Hematopoietic multipotent progenitor cell (in vitro differentiated cells): ENCODE measurements at regions not wholly inside any gene's neighbourhood (a gene's known extent, or its start where the extent isn't known, plus 50 kb on each side); places are given as distances from the start of the nearest gene placed in this dataset.

Source experiments
- DNase-seq, 3 donors: peaks; one replicate each; pipeline ENCODE4 v3.0.0-alpha.2; 2011 to 2015; ENCODE audit warnings: low read depth in 2 of 3, low spot score in 2 of 3

- DNase-seq, result no peak
Observed at GRCh38 chr3:164477403-164477802, 600.9 kb downstream of the SI start.

- no peak for DNase-seq
Observed at GRCh38 chr3:164476631-164477030, 601.7 kb downstream of the SI start.

DNA sequence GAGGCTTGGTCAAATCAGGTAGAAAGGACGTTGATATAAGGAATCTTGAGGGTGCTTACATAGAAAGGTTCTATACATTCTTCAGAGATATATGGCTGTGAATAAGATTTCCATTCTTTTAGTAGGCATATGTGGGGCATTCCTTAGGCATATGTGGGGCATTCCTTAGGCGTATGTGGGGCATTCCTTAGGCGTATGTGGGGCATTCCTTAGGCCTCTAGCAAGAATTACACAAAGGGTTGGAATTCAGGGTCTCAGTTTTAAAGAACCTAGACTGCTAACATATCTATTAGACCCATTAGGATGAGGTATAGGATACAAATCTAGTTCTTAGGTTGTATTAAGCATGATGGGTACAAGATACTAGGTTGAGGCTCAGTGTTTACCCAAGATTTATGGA, 607.8 kb downstream of the SI start:
- DNase-seq, result no peak

DNA sequence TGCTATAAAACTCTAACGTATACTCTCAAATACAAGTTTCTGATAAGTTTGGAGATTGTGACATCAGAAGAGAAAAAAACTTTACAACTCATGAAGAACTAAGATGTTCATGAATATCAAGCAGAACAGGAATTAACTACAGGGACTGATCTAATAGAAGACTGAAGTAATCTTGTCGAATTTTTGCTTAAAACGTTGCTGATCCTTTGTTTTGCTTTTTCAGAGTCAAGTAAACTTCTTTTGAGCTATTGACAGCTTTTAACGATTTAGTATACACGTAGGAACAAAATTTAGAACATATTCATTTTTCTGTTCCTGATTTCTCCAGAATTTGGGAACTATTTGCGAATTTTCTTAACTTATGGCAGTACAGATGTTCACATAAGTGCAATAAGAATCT, 610.2 kb downstream of the SI start:
- DNase-seq, result no peak

DNA sequence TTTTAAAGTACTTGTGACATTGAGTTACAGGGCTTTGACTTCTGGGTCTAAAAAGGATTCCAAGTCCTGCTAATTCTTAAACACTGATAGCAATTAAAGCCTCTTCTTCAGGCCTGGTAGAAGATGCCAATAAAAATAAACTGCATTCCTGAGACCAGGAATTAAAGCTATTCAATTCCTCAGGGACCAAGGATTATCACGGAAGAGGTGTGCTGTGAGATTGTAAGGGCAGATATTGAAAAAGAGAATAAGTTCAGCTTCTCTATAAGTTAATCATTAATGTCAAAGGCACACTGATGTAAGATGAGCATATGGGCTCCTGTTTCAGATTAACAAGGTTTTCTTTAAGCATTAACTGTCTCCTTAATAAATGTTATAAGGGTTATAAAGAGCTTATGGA, 611.3 kb downstream of the SI start:
- DNase-seq, result no peak

- no peak for DNase-seq
Observed at GRCh38 chr3:164465172-164465571, 613.1 kb downstream of the SI start.

DNA sequence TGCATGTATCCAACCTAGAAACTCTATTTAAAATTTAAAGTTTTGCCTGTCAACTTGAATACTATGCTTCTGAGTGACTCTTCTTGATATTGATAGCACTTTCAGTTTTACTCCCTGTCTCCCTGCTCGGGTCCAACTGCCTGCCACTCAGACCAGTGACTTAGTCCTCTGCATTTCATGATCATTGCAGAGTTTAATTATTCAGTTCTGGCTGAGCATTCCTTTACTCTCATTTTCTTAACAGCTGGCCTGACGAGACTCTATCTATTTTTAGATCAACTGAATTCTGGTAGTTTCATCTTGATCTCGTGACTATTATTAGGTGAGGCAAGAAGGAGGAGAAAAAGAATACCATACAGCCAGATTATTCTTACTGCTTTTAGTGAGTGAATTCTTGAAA, 617.4 kb downstream of the SI start:
- no peak for DNase-seq

GRCh38 chr3:164459521-164460151, 618.7 kb downstream of the SI start:
- DNase-seq, result no peak

- no peak for DNase-seq
Observed at GRCh38 chr3:164458986-164459385, 619.3 kb downstream of the SI start.

- no peak for DNase-seq
Observed at GRCh38 chr3:164453714-164454113, 624.6 kb downstream of the SI start.

- no peak for DNase-seq
Observed at GRCh38 chr3:164452707-164453106, 625.6 kb downstream of the SI start.

- no peak for DNase-seq
Observed at GRCh38 chr3:164451072-164451910, 627.0 kb downstream of the SI start.

- DNase-seq, result no peak
Observed at GRCh38 chr3:164450276-164450905, 627.9 kb downstream of the SI start.

GRCh38 chr3:164419220-164419619, 659.1 kb downstream of the SI start:
- no peak for DNase-seq

DNA sequence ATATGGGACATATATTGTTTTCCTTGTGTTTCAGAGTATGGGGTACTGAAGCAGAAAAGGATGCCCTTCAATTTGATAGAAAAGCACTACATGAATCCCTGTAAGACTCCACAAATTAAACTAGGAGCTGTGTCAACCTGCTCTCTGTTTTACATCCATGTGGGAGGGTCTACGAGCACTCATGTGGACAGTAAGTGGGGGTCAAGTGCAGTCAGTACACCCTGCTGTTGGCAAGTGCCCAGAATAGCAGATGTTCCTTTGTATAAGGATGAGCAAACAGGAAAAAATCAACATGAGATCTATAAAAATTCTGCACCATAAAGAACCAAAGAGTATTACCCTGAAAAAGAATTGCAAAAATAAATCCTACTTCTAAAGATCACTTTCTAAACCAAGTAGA, 659.9 kb downstream of the SI start:
- DNase-seq, result no peak

- no peak for DNase-seq
Observed at GRCh38 chr3:164417955-164418354, 660.3 kb downstream of the SI start.

GRCh38 chr3:164416491-164417222, 661.6 kb downstream of the SI start:
- DNase-seq, result no peak

GRCh38 chr3:164408326-164408725, 670.0 kb downstream of the SI start:
- DNase-seq, result no peak

- DNase-seq, result no peak
Observed at GRCh38 chr3:164407111-164407510, 671.2 kb downstream of the SI start.

GRCh38 chr3:164406281-164406680, 672.0 kb downstream of the SI start:
- DNase-seq, result no peak

GRCh38 chr3:164401923-164402322, 676.4 kb downstream of the SI start:
- no peak for DNase-seq
